Activated CD4-positive, alpha-beta memory T cell treated with anti-CD3 and anti-CD28 coated beads, Interleukin-2, amount 10 ng/mL, durations not matched to agents 7 days and 5 days (primary cell): ENCODE measurements at regions not wholly inside any gene's neighbourhood (a gene's known extent, or its start where the extent isn't known, plus 50 kb on each side); places are given as distances from the start of the nearest gene placed in this dataset.

Experiments used
- CTCF ChIA-PET: fragments of 350-600 bp; sonication (Branson Sonifier 250); formaldehyde crosslinking; loops from one replicate; lab custom pipeline; 2021; ENCODE audit warnings: antibody characterized with exemption, inconsistent platforms; lab: Charles Lee
- POLR2A ChIA-PET: fragments of 350-600 bp; sonication (Branson Sonifier 250); formaldehyde crosslinking; loops from one replicate; lab custom pipeline; 2021; ENCODE audit warnings: antibody characterized with exemption; lab: Charles Lee
- DNase-seq: peaks from one replicate; pipeline ENCODE4 v3.0.0-alpha.2; 2020
- H3K27ac Mint-ChIP-seq: one replicate; pipeline ENCODE4 v1.8.0; 2021; ENCODE audit warnings: mild to moderate bottlenecking, mixed read lengths
- H3K27me3 Mint-ChIP-seq: one replicate; pipeline ENCODE4 v1.8.0; 2021; ENCODE audit warnings: mixed read lengths
- H3K36me3 Mint-ChIP-seq: one replicate; pipeline ENCODE4 v1.8.0; 2021; ENCODE audit warnings: low read depth, mixed read lengths
- H3K4me1 Mint-ChIP-seq: one replicate; pipeline ENCODE4 v1.8.0; 2021; ENCODE audit warnings: mixed read lengths
- H3K4me3 Mint-ChIP-seq: one replicate; pipeline ENCODE4 v1.8.0; 2021; ENCODE audit warnings: mild to moderate bottlenecking, mixed read lengths
- H3K9me3 Mint-ChIP-seq: one replicate; pipeline ENCODE4 v1.8.0; 2021; ENCODE audit warnings: mixed read lengths

- Mint-ChIP-seq H3K9me3 (peaks cover 2% of the 10 kb centered on the region), H3K27ac (no peak overlapping the region), H3K4me3 (no peak overlapping the region), H3K4me1 (no peaks in the 10 kb centered on the region), H3K27me3 (no peaks in the 10 kb centered on the region), H3K36me3 (no peaks in the 10 kb centered on the region)
- ChIA-PET POLR2A (no interaction called here), CTCF (no interaction called here)
- no peak for DNase-seq
Observed at GRCh38 chr13:58547419-58547818, 915.9 kb downstream of the PCDH17 start.

DNA sequence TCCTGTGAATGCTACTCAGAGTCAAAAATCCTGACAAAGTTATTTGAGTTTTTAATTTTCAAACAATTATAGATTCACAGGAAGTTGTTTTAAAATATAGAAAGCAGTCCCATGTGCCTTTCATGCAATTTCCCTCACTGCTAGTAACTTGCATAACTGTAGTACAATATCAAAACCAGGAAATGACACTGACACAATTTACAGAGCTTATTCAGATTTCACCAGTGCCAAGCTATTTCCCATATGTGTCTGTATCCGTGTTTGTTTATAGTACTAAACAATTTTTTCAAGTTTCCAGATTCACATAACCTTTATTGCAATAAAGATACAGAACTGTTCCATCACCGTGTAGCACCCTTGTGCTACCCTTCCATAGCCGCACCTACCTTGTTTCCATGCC lies 934.6 kb downstream of the PCDH17 start:
- Mint-ChIP-seq H3K9me3 (peaks cover 3% of the 10 kb centered on the region), H3K27ac (no peak overlapping the region), H3K4me1 (no peaks in the 10 kb centered on the region), H3K4me3 (no peak overlapping the region), H3K27me3 (no peaks in the 10 kb centered on the region), H3K36me3 (no peaks in the 10 kb centered on the region)
- CTCF ChIA-PET: no interaction called here
- POLR2A ChIA-PET: no interaction called here
- no peak for DNase-seq

GRCh38 chr13:58573743-58574142 lies 942.2 kb downstream of the PCDH17 start:
- POLR2A ChIA-PET: no interaction called here
- no peak overlapping the region for H3K4me3 Mint-ChIP-seq
- no peaks in the 10 kb centered on the region for H3K27me3 Mint-ChIP-seq
- peaks cover 16% of the 10 kb centered on the region for H3K9me3 Mint-ChIP-seq
- H3K27ac Mint-ChIP-seq: no peak overlapping the region
- H3K4me1 Mint-ChIP-seq: no peaks in the 10 kb centered on the region
- no peaks in the 10 kb centered on the region for H3K36me3 Mint-ChIP-seq
- CTCF ChIA-PET: no interaction called here
- no peak for DNase-seq

- ChIA-PET POLR2A (no interaction called here), CTCF (no interaction called here)
- Mint-ChIP-seq H3K4me3 (no peak overlapping the region), H3K27me3 (no peaks in the 10 kb centered on the region), H3K9me3 (peaks cover 20% of the 10 kb centered on the region), H3K27ac (no peak overlapping the region), H3K4me1 (no peaks in the 10 kb centered on the region), H3K36me3 (no peaks in the 10 kb centered on the region)
- DNase-seq: no peak
Observed at GRCh38 chr13:58574791-58575190, 943.2 kb downstream of the PCDH17 start.

DNA sequence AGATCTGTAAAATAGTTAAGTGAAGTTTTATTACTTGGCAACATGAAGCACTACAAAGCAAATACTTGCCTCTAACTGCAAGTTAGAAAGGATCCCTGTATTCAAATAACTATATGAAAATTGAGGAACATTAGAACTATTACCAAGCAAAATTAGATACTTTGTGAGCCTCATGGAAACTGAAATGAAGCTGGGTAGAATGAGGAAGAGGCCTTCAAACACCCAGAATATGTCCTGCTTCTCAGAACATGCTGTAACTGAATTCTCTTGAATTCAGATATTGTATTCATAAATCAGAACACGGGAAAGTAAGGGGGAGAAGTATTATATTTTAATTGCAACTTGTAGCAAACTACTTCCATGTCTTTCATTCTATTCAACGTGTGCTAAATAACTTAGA lies 947.9 kb downstream of the PCDH17 start:
- ChIA-PET CTCF (no interaction called here), POLR2A (no interaction called here)
- Mint-ChIP-seq H3K9me3 (peaks cover 12% of the 10 kb centered on the region), H3K27me3 (no peaks in the 10 kb centered on the region), H3K36me3 (no peaks in the 10 kb centered on the region), H3K27ac (no peak overlapping the region), H3K4me1 (no peaks in the 10 kb centered on the region), H3K4me3 (no peak overlapping the region)
- DNase-seq: no peak

- CTCF ChIA-PET: no interaction called here
- H3K4me1 Mint-ChIP-seq: no peaks in the 10 kb centered on the region
- no peak overlapping the region for H3K4me3 Mint-ChIP-seq
Observed at GRCh38 chr13:58583966-58584365, 952.4 kb downstream of the PCDH17 start.

DNA sequence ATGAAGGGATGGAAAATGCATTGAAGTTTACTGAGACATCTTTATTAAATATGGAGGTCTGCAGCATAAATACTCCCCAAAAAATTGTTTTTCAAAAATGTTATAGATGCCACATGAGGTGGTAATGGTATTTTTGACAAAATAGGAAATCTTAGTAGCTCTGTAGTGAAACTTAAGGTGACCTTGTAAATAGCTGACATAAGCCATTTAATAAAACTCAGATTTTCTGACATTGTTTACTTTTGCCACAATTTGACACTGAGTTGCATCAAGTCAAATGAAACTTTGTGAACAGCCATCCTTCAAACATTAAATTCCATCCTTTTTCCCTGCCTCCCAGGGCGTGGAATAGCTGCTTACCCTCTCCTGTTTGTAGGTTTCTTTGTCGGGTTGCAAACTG lies 953.1 kb downstream of the PCDH17 start:
- Mint-ChIP-seq H3K36me3 (no peaks in the 10 kb centered on the region), H3K4me1 (no peaks in the 10 kb centered on the region), H3K27me3 (no peaks in the 10 kb centered on the region), H3K4me3 (no peak overlapping the region), H3K27ac (no peak overlapping the region), H3K9me3 (peaks cover 3% of the 10 kb centered on the region)
- ChIA-PET POLR2A (no interaction called here), CTCF (no interaction called here)
- DNase-seq: no peak

More at GRCh38 chr13:58583966-58584365, 952.4 kb downstream of the PCDH17 start:
- no peak overlapping the region for H3K27ac Mint-ChIP-seq
- H3K27me3 Mint-ChIP-seq: no peaks in the 10 kb centered on the region
- peaks cover 5% of the 10 kb centered on the region for H3K9me3 Mint-ChIP-seq
- no peak for DNase-seq
- POLR2A ChIA-PET: no interaction called here
- no peaks in the 10 kb centered on the region for H3K36me3 Mint-ChIP-seq

DNA sequence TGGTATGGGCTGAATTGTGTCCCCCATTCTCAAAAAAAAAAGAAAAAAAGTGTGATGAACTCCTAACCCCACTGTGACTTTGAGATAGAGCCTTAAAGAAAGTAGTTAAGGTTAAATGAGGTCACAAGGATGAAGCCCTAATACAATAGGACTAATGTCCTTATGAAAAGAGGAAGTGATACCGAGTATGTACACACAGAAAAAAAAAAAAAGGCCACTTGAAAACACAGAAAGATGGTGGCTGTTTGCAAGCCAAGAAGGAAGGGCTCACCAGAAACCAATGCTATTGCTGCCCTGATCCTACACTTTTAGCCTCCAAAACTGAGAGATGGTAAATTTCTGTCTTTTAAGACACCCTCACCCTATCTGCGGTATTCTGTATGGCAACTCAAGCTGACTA lies 955.6 kb downstream of the PCDH17 start:
- H3K27me3 Mint-ChIP-seq: no peaks in the 10 kb centered on the region
- no peaks in the 10 kb centered on the region for H3K4me1 Mint-ChIP-seq
- H3K27ac Mint-ChIP-seq: no peak overlapping the region
- CTCF ChIA-PET: no interaction called here
- no peak for DNase-seq
- peaks cover 6% of the 10 kb centered on the region for H3K9me3 Mint-ChIP-seq
- H3K36me3 Mint-ChIP-seq: no peaks in the 10 kb centered on the region
- no peak overlapping the region for H3K4me3 Mint-ChIP-seq
- POLR2A ChIA-PET: no interaction called here

GRCh38 chr13:58592052-58592451 lies 960.5 kb downstream of the PCDH17 start:
- no peaks in the 10 kb centered on the region for H3K36me3 Mint-ChIP-seq
- H3K9me3 Mint-ChIP-seq: peaks cover 8% of the 10 kb centered on the region
- ChIA-PET POLR2A (no interaction called here), CTCF (no interaction called here)
- H3K4me3 Mint-ChIP-seq: no peak overlapping the region
- no peaks in the 10 kb centered on the region for H3K27me3 Mint-ChIP-seq
- H3K4me1 Mint-ChIP-seq: no peaks in the 10 kb centered on the region
- DNase-seq: no peak
- H3K27ac Mint-ChIP-seq: no peak overlapping the region

GRCh38 chr13:58592786-58593185 lies 961.2 kb downstream of the PCDH17 start:
- POLR2A ChIA-PET: no interaction called here
- H3K27me3 Mint-ChIP-seq: no peaks in the 10 kb centered on the region
- no peak for DNase-seq
- H3K4me3 Mint-ChIP-seq: no peak overlapping the region
- H3K27ac Mint-ChIP-seq: no peak overlapping the region
- no peaks in the 10 kb centered on the region for H3K4me1 Mint-ChIP-seq
- no peaks in the 10 kb centered on the region for H3K36me3 Mint-ChIP-seq
- peaks cover 8% of the 10 kb centered on the region for H3K9me3 Mint-ChIP-seq
- CTCF ChIA-PET: no interaction called here

DNA sequence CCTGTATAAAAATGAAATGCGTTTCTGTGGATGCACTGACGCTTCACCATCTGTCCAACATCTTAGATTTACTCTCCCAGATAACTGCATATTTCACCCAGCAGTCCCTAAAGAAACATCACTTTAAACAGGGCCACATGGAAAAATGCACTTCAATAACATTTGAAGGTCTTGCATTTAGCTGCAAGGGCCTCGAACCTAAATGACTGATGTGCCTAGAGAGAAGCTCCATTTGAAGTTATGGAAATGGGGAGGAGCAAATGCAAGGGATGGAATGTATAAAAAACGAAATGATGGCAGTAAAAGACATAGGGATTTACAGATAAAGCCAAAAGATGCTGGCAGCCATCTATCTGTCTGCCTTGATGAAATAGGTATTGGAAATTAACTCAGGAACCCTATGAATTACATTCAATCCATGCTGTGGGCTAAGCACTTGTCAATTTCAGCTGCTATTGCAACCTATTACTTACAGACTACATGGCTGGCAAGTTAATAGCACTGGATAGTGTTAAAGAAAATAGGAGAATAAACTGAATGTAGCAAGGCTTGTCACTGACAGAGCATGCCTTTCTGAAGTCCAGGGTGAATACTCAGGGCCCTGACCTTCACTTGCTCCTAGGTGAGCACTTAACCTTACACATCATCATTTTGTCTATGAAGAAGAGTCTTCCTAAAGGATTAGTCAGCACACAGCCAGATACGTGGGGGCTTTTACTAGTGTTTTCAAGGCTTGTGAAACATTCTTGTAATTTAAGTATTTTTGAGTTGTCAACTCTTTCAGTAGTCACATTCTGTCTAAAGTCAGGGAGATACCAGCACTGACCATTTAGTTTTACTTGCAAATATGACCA lies 963.4 kb downstream of the PCDH17 start:
- Mint-ChIP-seq H3K36me3 (no peaks in the 10 kb centered on the region), H3K27me3 (no peaks in the 10 kb centered on the region), H3K9me3 (peaks cover 5% of the 10 kb centered on the region), H3K27ac (no peak overlapping the region), H3K4me1 (no peaks in the 10 kb centered on the region), H3K4me3 (no peak overlapping the region)
- DNase-seq: no peak
- ChIA-PET POLR2A (no interaction called here), CTCF (no interaction called here)

- Mint-ChIP-seq H3K4me1 (no peaks in the 10 kb centered on the region), H3K27ac (no peak overlapping the region), H3K36me3 (no peaks in the 10 kb centered on the region), H3K4me3 (no peak overlapping the region), H3K9me3 (peaks cover 4% of the 10 kb centered on the region), H3K27me3 (no peaks in the 10 kb centered on the region)
- POLR2A ChIA-PET: no interaction called here
- CTCF ChIA-PET: no interaction called here
- DNase-seq: no peak
Observed at GRCh38 chr13:58597552-58597951, 966.0 kb downstream of the PCDH17 start.

DNA sequence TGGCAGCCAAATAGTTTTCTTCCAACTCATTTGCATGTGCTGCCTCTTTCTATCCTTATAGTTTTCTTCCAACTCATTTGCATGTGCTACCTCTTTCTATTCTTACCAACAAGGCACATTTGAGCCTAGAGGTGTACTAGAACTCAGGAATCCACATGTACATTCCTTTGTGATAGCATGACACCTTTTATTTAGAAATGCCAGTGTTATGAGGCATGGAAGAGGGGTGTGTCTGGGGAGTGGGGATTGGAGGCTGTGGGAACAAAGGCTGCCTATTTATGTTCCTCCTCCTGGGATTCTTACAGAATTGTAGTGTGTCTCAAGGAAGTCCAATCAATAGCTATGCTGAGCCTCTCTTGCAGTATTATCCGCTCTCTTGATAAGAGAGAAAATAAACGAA lies 966.7 kb downstream of the PCDH17 start:
- H3K4me1 Mint-ChIP-seq: no peaks in the 10 kb centered on the region
- H3K27ac Mint-ChIP-seq: no peak overlapping the region
- H3K27me3 Mint-ChIP-seq: no peaks in the 10 kb centered on the region
- POLR2A ChIA-PET: no interaction called here
- H3K9me3 Mint-ChIP-seq: peaks cover 4% of the 10 kb centered on the region
- no peak overlapping the region for H3K4me3 Mint-ChIP-seq
- CTCF ChIA-PET: no interaction called here
- no peaks in the 10 kb centered on the region for H3K36me3 Mint-ChIP-seq
- no peak for DNase-seq

DNA sequence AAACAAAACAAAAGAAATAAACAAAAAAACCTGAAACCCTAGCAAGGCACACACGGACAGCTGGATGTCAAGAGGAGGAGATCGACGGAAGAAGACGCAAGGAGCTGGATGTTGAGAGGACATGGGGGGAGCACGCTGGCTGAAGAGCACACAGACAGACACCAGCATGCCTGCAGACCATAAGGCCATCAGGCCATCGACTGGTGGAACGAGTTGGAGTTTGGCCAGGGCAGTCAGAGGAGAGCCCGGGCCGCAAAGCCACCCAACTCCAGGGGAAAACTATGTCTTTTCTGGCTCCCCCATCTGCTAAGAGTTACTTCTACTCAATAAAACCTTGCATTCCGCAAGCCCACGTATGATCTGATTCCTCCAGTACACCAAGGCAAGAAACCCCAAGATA lies 979.6 kb downstream of the PCDH17 start:
- ChIA-PET POLR2A (no interaction called here), CTCF (no interaction called here)
- no peak for DNase-seq
- peaks cover 12% of the 10 kb centered on the region for H3K9me3 Mint-ChIP-seq
- no peak overlapping the region for H3K27ac Mint-ChIP-seq
- H3K4me3 Mint-ChIP-seq: no peak overlapping the region
- no peaks in the 10 kb centered on the region for H3K4me1 Mint-ChIP-seq
- H3K27me3 Mint-ChIP-seq: no peaks in the 10 kb centered on the region
- no peaks in the 10 kb centered on the region for H3K36me3 Mint-ChIP-seq
